ENCODE measurements at regions not wholly inside any gene's neighbourhood (a gene's known extent, or its start where the extent isn't known, plus 50 kb on each side); places are given as distances from the start of the nearest gene placed in this dataset.

- no peaks in the 10 kb centered on the region for H3K9me3 ChIP-seq (ENCODE audit: control insufficient read depth, insufficient read depth, low read length)
- H3K27me3 ChIP-seq (ENCODE audit: control insufficient read depth, low read length), result no peaks in the 10 kb centered on the region
- TF ChIP-seq EZH2phosphoT487 (IDR thresholded peaks at IDR 0.05; ENCODE audit: borderline replicate concordance, low read length) (no peak), CTCF (IDR thresholded peaks at IDR 0.05; ENCODE audit: low read depth, low read length, poor library complexity, severe bottlenecking) (no peak)
- no peaks in the 10 kb centered on the region for H3F3A ChIP-seq (ENCODE audit: control insufficient read depth, insufficient read depth)
- H3K27ac ChIP-seq (ENCODE audit: low read depth, low read length), result no peak overlapping the region
- no peaks in the 10 kb centered on the region for H3K36me3 ChIP-seq (ENCODE audit: control insufficient read depth, low read length)
- H3K9me2 ChIP-seq (replicated peaks; ENCODE audit: control insufficient read depth, low read length), result no peaks in the 10 kb centered on the region
- no peaks in the 10 kb centered on the region for H3K79me2 ChIP-seq (ENCODE audit: control insufficient read depth, low read length)
- no peaks in the 10 kb centered on the region for H3K4me1 ChIP-seq (ENCODE audit: control insufficient read depth, low read length)
- no peaks in the 10 kb centered on the region for H4K20me1 ChIP-seq (ENCODE audit: control insufficient read depth, insufficient read depth, low read depth, low read length)
- H3K4me2 ChIP-seq (ENCODE audit: low read length), result no peak overlapping the region
- no peak overlapping the region for H3K4me3 ChIP-seq (ENCODE audit: low read length)
These were observed 493.1 kb downstream of the NOVA1 start for GRCh38 chr14:26104717-26105116.

- no peak for TF ChIP-seq EZH2phosphoT487 (IDR thresholded peaks at IDR 0.05; ENCODE audit: borderline replicate concordance, low read length)
- TF ChIP-seq CTCF (IDR thresholded peaks at IDR 0.05; ENCODE audit: low read depth, low read length, poor library complexity, severe bottlenecking), result no peak
- Histone ChIP-seq H3K4me2 (ENCODE audit: low read length) (no peak overlapping the region), H4K20me1 (ENCODE audit: control insufficient read depth, insufficient read depth, low read depth, low read length) (no peaks in the 10 kb centered on the region), H3K36me3 (ENCODE audit: control insufficient read depth, low read length) (no peaks in the 10 kb centered on the region), H3K27me3 (ENCODE audit: control insufficient read depth, low read length) (no peaks in the 10 kb centered on the region), H3K79me2 (ENCODE audit: control insufficient read depth, low read length) (no peaks in the 10 kb centered on the region), H3K4me3 (ENCODE audit: low read length) (no peak overlapping the region), H3K9me3 (ENCODE audit: control insufficient read depth, insufficient read depth, low read length) (no peaks in the 10 kb centered on the region), H3K27ac (ENCODE audit: low read depth, low read length) (no peak overlapping the region), H3K4me1 (ENCODE audit: control insufficient read depth, low read length) (no peaks in the 10 kb centered on the region), H3F3A (ENCODE audit: control insufficient read depth, insufficient read depth) (no peaks in the 10 kb centered on the region), H3K9me2 (replicated peaks; ENCODE audit: control insufficient read depth, low read length) (no peaks in the 10 kb centered on the region)
These were observed 500.0 kb downstream of the NOVA1 start for GRCh38 chr14:26097852-26098251.

- TF ChIP-seq CTCF (IDR thresholded peaks at IDR 0.05; ENCODE audit: low read depth, low read length, poor library complexity, severe bottlenecking) (no peak), EZH2phosphoT487 (IDR thresholded peaks at IDR 0.05; ENCODE audit: borderline replicate concordance, low read length) (no peak)
- H3K4me2 ChIP-seq (ENCODE audit: low read length), result no peak overlapping the region
These were observed 509.6 kb downstream of the NOVA1 start for GRCh38 chr14:26088275-26088674.

GRCh38 chr14:26081043-26081442 is 516.8 kb downstream of the NOVA1 start:
- H3K4me2 ChIP-seq (ENCODE audit: low read length), result no peak overlapping the region
- H3K79me2 ChIP-seq (ENCODE audit: control insufficient read depth, low read length), result no peaks in the 10 kb centered on the region
- no peak overlapping the region for H3K27ac ChIP-seq (ENCODE audit: low read depth, low read length)
- no peak for TF ChIP-seq CTCF (IDR thresholded peaks at IDR 0.05; ENCODE audit: low read depth, low read length, poor library complexity, severe bottlenecking)
- no peak for TF ChIP-seq EZH2phosphoT487 (IDR thresholded peaks at IDR 0.05; ENCODE audit: borderline replicate concordance, low read length)
- H3K4me1 ChIP-seq (ENCODE audit: control insufficient read depth, low read length), result no peaks in the 10 kb centered on the region
- H3K9me2 ChIP-seq (replicated peaks; ENCODE audit: control insufficient read depth, low read length), result no peaks in the 10 kb centered on the region
- H3K27me3 ChIP-seq (ENCODE audit: control insufficient read depth, low read length), result no peaks in the 10 kb centered on the region
- no peaks in the 10 kb centered on the region for H3F3A ChIP-seq (ENCODE audit: control insufficient read depth, insufficient read depth)
- H3K4me3 ChIP-seq (ENCODE audit: low read length), result no peak overlapping the region
- no peaks in the 10 kb centered on the region for H4K20me1 ChIP-seq (ENCODE audit: control insufficient read depth, insufficient read depth, low read depth, low read length)
- H3K36me3 ChIP-seq (ENCODE audit: control insufficient read depth, low read length), result no peaks in the 10 kb centered on the region
- H3K9me3 ChIP-seq (ENCODE audit: control insufficient read depth, insufficient read depth, low read length), result no peaks in the 10 kb centered on the region; the same call in 1 of the 2 replicates

More at GRCh38 chr14:26088275-26088674, 509.6 kb downstream of the NOVA1 start:
- no peaks in the 10 kb centered on the region for H3K4me1 ChIP-seq (ENCODE audit: control insufficient read depth, low read length)
- no peaks in the 10 kb centered on the region for H4K20me1 ChIP-seq (ENCODE audit: control insufficient read depth, insufficient read depth, low read depth, low read length)
- H3K27ac ChIP-seq (ENCODE audit: low read depth, low read length), result no peak overlapping the region
- no peak overlapping the region for H3K4me3 ChIP-seq (ENCODE audit: low read length)
- no peaks in the 10 kb centered on the region for H3K27me3 ChIP-seq (ENCODE audit: control insufficient read depth, low read length)
- H3F3A ChIP-seq (ENCODE audit: control insufficient read depth, insufficient read depth), result no peaks in the 10 kb centered on the region
- no peaks in the 10 kb centered on the region for H3K9me2 ChIP-seq (replicated peaks; ENCODE audit: control insufficient read depth, low read length)
- no peaks in the 10 kb centered on the region for H3K79me2 ChIP-seq (ENCODE audit: control insufficient read depth, low read length)
- no peaks in the 10 kb centered on the region for H3K36me3 ChIP-seq (ENCODE audit: control insufficient read depth, low read length)
- no peaks in the 10 kb centered on the region; the same call in 1 of the 2 replicates for H3K9me3 ChIP-seq (ENCODE audit: control insufficient read depth, insufficient read depth, low read length)

All from DOHH2 (cell line).